DOHH2 (cell line): ENCODE measurements at regions not wholly inside any gene's neighbourhood (a gene's known extent, or its start where the extent isn't known, plus 50 kb on each side); places are given as distances from the start of the nearest gene placed in this dataset.

ENCODE experiments used
- EZH2phosphoT487 ChIP-seq: fragments of 200-600 bp; sonication (generic); IDR thresholded peaks from 2 replicates; pipeline ENCODE4 v1.6.1; 2017; ENCODE audit warnings: borderline replicate concordance, mild to moderate bottlenecking, antibody characterized with exemption, low read length, moderate library complexity, mixed read lengths
- TF ChIP-seq, protein P1 (sequence below): fragments of 200-600 bp; sonication (generic); IDR thresholded peaks from one replicate; pipeline ENCODE4 v1.5.1; 2014; ENCODE audit warnings: antibody characterized with exemption, mild to moderate bottlenecking, low read depth, low read length; ENCODE audit not compliant: poor library complexity, severe bottlenecking

DNA sequence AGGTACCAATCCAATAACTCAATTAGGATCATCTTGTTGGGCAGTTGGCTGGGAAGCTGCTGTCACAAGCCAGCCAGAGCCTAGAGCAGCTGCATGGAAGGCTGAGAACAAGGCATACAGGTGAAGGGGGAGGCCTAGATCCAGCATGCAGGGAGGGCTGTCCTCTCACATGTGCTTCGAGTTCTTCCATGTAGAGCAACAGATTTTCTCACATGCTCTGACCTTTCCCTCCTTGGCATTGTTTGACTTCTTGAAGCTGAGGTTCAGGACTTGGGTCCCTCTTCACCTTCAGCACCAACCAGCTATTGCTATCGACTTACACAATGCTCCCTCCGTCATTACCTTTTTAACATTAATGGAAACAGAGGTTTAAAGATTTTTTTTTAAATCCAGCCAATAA, 257.7 kb downstream of the ATG4C start:
- TF ChIP-seq, protein P1, sequence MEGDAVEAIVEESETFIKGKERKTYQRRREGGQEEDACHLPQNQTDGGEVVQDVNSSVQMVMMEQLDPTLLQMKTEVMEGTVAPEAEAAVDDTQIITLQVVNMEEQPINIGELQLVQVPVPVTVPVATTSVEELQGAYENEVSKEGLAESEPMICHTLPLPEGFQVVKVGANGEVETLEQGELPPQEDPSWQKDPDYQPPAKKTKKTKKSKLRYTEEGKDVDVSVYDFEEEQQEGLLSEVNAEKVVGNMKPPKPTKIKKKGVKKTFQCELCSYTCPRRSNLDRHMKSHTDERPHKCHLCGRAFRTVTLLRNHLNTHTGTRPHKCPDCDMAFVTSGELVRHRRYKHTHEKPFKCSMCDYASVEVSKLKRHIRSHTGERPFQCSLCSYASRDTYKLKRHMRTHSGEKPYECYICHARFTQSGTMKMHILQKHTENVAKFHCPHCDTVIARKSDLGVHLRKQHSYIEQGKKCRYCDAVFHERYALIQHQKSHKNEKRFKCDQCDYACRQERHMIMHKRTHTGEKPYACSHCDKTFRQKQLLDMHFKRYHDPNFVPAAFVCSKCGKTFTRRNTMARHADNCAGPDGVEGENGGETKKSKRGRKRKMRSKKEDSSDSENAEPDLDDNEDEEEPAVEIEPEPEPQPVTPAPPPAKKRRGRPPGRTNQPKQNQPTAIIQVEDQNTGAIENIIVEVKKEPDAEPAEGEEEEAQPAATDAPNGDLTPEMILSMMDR: no peak
- no peak for TF ChIP-seq EZH2phosphoT487
